Naive thymus-derived CD4-positive, alpha-beta T cell (primary cell): ENCODE measurements at regions not wholly inside any gene's neighbourhood (a gene's known extent, or its start where the extent isn't known, plus 50 kb on each side); places are given as distances from the start of the nearest gene placed in this dataset.

Source experiments
- ATAC-seq: fragments of 150-1000 bp; cut with Tn5 transposase; 2 replicates; pipeline ENCODE4 v1.10.0; 2021; ENCODE audit warnings: mild to moderate bottlenecking, moderate library complexity
- CTCF ChIA-PET: fragments of 350-600 bp; sonication (Branson Sonifier 250); formaldehyde crosslinking; loops from one replicate; lab custom pipeline; 2021; ENCODE audit warnings: antibody characterized with exemption; lab: Charles Lee
- POLR2A ChIA-PET: fragments of 350-600 bp; sonication (Branson Sonifier 250); formaldehyde crosslinking; loops from one replicate; lab custom pipeline; 2021; ENCODE audit warnings: antibody characterized with exemption, inconsistent platforms; lab: Charles Lee
- DNase-seq, 9 donors: peaks; one replicate each; pipeline versions ENCODE4 v3.0.0 to v3.0.0-alpha.2; 2020 to 2022; ENCODE audit warnings: mixed read lengths in 1 of 9
- H3K27ac ChIP-seq: one replicate; pipeline ENCODE4 v1.7.0; 2013; ENCODE audit warnings: mild to moderate bottlenecking, low read depth, low read length, moderate library complexity
- H3K27me3 ChIP-seq, 2 donors: one replicate each; pipeline ENCODE4 v1.7.0; 2013; ENCODE audit warnings: low read length in 2 of 2, mild to moderate bottlenecking in 2 of 2, moderate library complexity in 2 of 2; ENCODE audit not compliant: control insufficient read depth in 2 of 2, insufficient read depth in 2 of 2
- H3K36me3 ChIP-seq, 3 experiments: 1 replicate in 2 of 3; 2 replicates in 1 of 3; pipeline ENCODE4 v1.7.0; 2013; ENCODE audit warnings: low read length in 3 of 3, mild to moderate bottlenecking in 3 of 3, moderate library complexity in 1 of 3; ENCODE audit not compliant: insufficient read depth in 3 of 3, control insufficient read depth in 2 of 3
- H3K4me1 ChIP-seq, 2 donors: one replicate each; pipeline ENCODE4 v1.7.0; 2013; ENCODE audit warnings: low read length in 2 of 2, mild to moderate bottlenecking in 2 of 2, moderate library complexity in 1 of 2; ENCODE audit not compliant: control insufficient read depth in 2 of 2, insufficient read depth in 2 of 2
- H3K4me3 ChIP-seq: 2 replicates; pipeline ENCODE4 v1.7.0; 2013; ENCODE audit warnings: mild to moderate bottlenecking, low read length
- H3K9me3 ChIP-seq, 3 experiments: 1 replicate in 2 of 3; 2 replicates in 1 of 3; pipeline ENCODE4 v1.7.0; 2013; ENCODE audit warnings: low read length in 3 of 3; ENCODE audit not compliant: control insufficient read depth in 2 of 3
- H3K27ac Mint-ChIP-seq, 9 donors: one replicate each; pipeline ENCODE4 v1.8.0; 2020 to 2022; ENCODE audit warnings: mixed read lengths in 9 of 9, mild to moderate bottlenecking in 8 of 9, moderate library complexity in 5 of 9, inconsistent platforms in 2 of 9
- H3K27me3 Mint-ChIP-seq, 5 donors: one replicate each; pipeline ENCODE4 v1.8.0; 2021 to 2022; ENCODE audit warnings: mixed read lengths in 5 of 5, mild to moderate bottlenecking in 1 of 5
- H3K36me3 Mint-ChIP-seq, 5 donors: one replicate each; pipeline ENCODE4 v1.8.0; 2020 to 2022; ENCODE audit warnings: mixed read lengths in 5 of 5, mild to moderate bottlenecking in 3 of 5, inconsistent platforms in 1 of 5
- H3K4me1 Mint-ChIP-seq, 7 donors: one replicate each; pipeline ENCODE4 v1.8.0; 2020 to 2022; ENCODE audit warnings: mixed read lengths in 7 of 7, mild to moderate bottlenecking in 3 of 7, inconsistent platforms in 1 of 7
- H3K4me3 Mint-ChIP-seq, 10 donors: one replicate each; pipeline ENCODE4 v1.8.0; 2020 to 2022; ENCODE audit warnings: mild to moderate bottlenecking in 10 of 10, mixed read lengths in 10 of 10, moderate library complexity in 6 of 10, inconsistent platforms in 2 of 10
- H3K9me3 Mint-ChIP-seq, 11 donors: one replicate each; pipeline ENCODE4 v1.8.0; 2020 to 2022; ENCODE audit warnings: mixed read lengths in 11 of 11, mild to moderate bottlenecking in 4 of 11, inconsistent platforms in 1 of 11, moderate library complexity in 1 of 11
- intact Hi-C, 2 donors: fragments of 100-400 bp; cut with micrococcal nuclease; formaldehyde crosslinking; loops; one replicate each; pipeline ENCODE4 v1.15.1; 2023

GRCh38 chr11:121367844-121368225 is 75.3 kb downstream of the SC5D start:
- ATAC-seq (no peak), DNase-seq (no peak)
- Mint-ChIP-seq H3K4me1 (peaks cover 39 to 65% (median 50%) of the 10 kb centered on the region in 7 donors), H3K27me3 (no peaks in the 10 kb centered on the region), H3K9me3 (peaks cover 0 to 13% (median 0%) of the 10 kb centered on the region in 11 donors), H3K27ac (peak overlapping the region; percentile 76 to 98 (median 94)), H3K36me3 (peaks cover 0 to 33% (median 0%) of the 10 kb centered on the region in 5 donors), H3K4me3 (peak overlapping the region; percentile 68 to 94 (median 83))
- intact Hi-C loops, result loop anchor here (2.0 kb wide), 3 partner anchors 39 to 49 kb away; no protein-coding TSS in a partner anchor
- H3K27ac ChIP-seq, result peak overlapping the region; percentile 55
- peak overlapping the region; percentile 53 for H3K4me3 ChIP-seq
- ChIA-PET CTCF (interaction anchor here (0.6 to 2.7 kb wide), 8 partner anchors 12 to 85 kb away, joined by 3 to 7 read pairs (median 3); partner anchors contain the start of gene SORL1), POLR2A (interaction anchor here (0.9 to 3.4 kb wide), 17 partner anchors 8 to 141 kb away, joined by 3 to 51 read pairs (median 4); partner anchors contain the start of genes SC5D, SORL1 and SORL1-AS1)
- H3K4me1 ChIP-seq, result peaks cover 15 to 39% of the 10 kb centered on the region in 2 donors
- H3K9me3 ChIP-seq, result no peaks in the 10 kb centered on the region
- H3K27me3 ChIP-seq, result no peaks in the 10 kb centered on the region
- H3K36me3 ChIP-seq, result no peaks in the 10 kb centered on the region

DNA sequence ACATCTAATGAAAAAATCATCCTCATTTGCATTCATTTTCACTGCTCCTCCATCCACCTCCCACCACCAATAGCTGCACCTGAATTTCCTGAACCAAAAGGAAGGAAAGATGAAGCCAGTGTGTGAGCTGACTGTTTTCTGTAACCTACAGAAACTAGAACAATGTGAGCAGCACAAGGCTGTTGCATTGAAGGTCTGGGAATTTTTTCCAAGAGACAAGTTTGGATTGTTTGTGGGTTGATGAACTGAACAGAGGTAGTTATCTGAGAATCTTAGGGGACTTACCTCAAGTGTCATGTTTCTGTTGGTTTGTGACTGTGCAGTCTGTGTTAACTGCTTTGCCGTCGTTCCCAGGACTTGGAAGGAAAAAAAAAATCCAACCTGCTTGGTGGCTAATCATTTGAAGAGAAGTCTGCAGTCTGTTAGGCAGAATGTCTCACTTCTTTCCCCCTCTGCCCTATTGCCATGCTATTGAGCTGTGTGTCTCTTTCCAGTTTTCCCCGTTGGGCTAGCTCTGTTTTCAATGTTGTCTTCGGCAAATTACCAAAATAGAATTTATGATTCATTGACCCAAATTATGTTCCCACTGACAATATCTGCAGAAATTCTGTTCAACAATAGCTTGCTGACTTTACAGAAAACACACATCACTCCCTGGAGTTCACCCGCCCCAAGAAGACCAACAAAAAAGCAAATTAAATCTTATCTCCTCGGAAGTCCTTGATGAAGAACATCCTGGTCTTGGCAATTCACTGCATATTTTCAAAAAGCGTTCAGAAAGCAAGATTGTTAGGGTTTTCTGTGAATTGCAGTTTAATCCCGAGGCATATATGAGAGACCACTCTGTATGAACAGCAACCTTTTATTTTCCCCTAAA is 76.0 kb downstream of the SC5D start:
- no peaks in the 10 kb centered on the region for H3K36me3 ChIP-seq
- no peaks in the 10 kb centered on the region for H3K9me3 ChIP-seq
- ATAC-seq (no peak), DNase-seq (no peak)
- Mint-ChIP-seq H3K36me3 (peaks cover 0 to 37% (median 0%) of the 10 kb centered on the region in 5 donors), H3K27me3 (no peaks in the 10 kb centered on the region), H3K4me3 (peak overlapping the region; percentile 37 to 94 (median 78)), H3K4me1 (peaks cover 40 to 73% (median 58%) of the 10 kb centered on the region in 7 donors), H3K27ac (peak overlapping the region in 7 of 9 donors; percentile 31 to 94 (median 82)), H3K9me3 (peaks cover 0 to 13% (median 0%) of the 10 kb centered on the region in 11 donors)
- H3K4me3 ChIP-seq, result no peak overlapping the region
- peaks cover 15 to 47% of the 10 kb centered on the region in 2 donors for H3K4me1 ChIP-seq
- no peaks in the 10 kb centered on the region for H3K27me3 ChIP-seq
- H3K27ac ChIP-seq, result no peak overlapping the region
- POLR2A ChIA-PET, result interaction anchor here (0.6 to 3.4 kb wide), 15 partner anchors 7 to 96 kb away, joined by 3 to 51 read pairs (median 4); partner anchors contain the start of genes SC5D, SORL1 and SORL1-AS1
- intact Hi-C loops, result no loop called here
- CTCF ChIA-PET, result interaction anchor here (0.6 to 2.7 kb wide), 6 partner anchors 10 to 82 kb away, joined by 3 to 7 read pairs (median 4); no protein-coding TSS in a partner anchor

DNA sequence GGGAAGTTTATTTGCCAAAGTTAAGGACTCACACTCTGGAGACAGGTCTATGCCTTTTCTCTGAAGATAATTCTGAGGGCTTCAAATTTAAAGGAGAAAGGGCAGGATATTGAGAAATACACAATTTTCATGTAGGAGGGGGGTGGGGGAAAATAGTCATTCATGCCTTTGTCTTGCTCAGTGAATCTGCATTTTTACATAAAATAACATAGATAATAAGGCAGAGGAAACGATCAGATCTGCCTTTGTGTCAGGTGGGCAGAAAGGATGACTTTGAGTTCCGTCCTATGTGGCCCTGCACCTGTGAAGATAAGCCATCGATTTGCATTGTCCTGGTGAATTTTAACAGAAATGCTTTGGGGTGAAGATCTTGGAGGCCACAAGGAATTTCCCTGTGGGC is 76.8 kb downstream of the SC5D start:
- H3K9me3 Mint-ChIP-seq, result peaks cover 0 to 13% (median 0%) of the 10 kb centered on the region in 11 donors
- no peaks in the 10 kb centered on the region for H3K27me3 Mint-ChIP-seq
- DNase-seq (no peak), ATAC-seq (no peak)
- intact Hi-C loops, result no loop called here
- Histone ChIP-seq H3K4me3 (no peak overlapping the region), H3K9me3 (no peaks in the 10 kb centered on the region), H3K27me3 (no peaks in the 10 kb centered on the region), H3K36me3 (no peaks in the 10 kb centered on the region), H3K4me1 (peaks cover 15 to 54% of the 10 kb centered on the region in 2 donors), H3K27ac (no peak overlapping the region)
- H3K4me1 Mint-ChIP-seq, result peaks cover 43 to 80% (median 66%) of the 10 kb centered on the region in 7 donors
- H3K4me3 Mint-ChIP-seq, result no peak overlapping the region
- H3K27ac Mint-ChIP-seq, result peak overlapping the region in 2 of 9 donors; percentile 94
- ChIA-PET POLR2A (interaction anchor here (0.6 to 3.4 kb wide), 8 partner anchors 9 to 83 kb away, joined by 3 to 26 read pairs (median 4); partner anchors contain the start of genes SORL1 and SORL1-AS1), CTCF (interaction anchor here (0.7 to 1.5 kb wide), 3 partner anchors 10 to 44 kb away, joined by 3 to 7 read pairs (median 3); no protein-coding TSS in a partner anchor)
- H3K36me3 Mint-ChIP-seq, result peaks cover 0 to 41% (median 0%) of the 10 kb centered on the region in 5 donors

DNA sequence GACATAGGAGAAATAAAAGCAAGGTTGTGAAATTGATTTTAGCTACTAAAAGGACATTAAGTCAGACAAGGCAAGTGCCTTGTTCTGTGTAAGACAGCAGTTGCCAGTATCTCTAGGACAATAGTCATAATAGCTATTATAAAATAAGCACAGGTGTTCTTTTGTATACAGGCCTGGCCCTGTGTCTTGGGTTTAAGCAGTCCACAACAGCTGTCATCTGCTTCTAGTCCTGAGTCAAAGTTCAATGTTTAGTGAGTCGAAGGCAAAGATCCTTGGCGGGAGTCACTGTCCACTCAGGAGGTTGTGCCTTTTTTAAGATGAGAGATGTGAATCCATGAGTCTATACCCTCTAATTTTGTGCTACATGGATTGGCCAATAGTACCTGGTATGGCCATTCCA is 79.5 kb downstream of the SC5D start:
- Mint-ChIP-seq H3K36me3 (peaks cover 0 to 34% (median 0%) of the 10 kb centered on the region in 5 donors), H3K27ac (peak overlapping the region in 4 of 9 donors; percentile 46 to 78 (median 48)), H3K27me3 (no peaks in the 10 kb centered on the region), H3K9me3 (peaks cover 0 to 10% (median 0%) of the 10 kb centered on the region in 11 donors), H3K4me1 (peaks cover 39 to 99% (median 82%) of the 10 kb centered on the region in 7 donors), H3K4me3 (peak overlapping the region in 4 of 10 donors; percentile 42 to 83 (median 56))
- H3K27ac ChIP-seq, result no peak overlapping the region
- peaks cover 13 to 62% of the 10 kb centered on the region in 2 donors for H3K4me1 ChIP-seq
- ChIA-PET POLR2A (no interaction called here), CTCF (no interaction called here)
- H3K4me3 ChIP-seq, result no peak overlapping the region
- H3K36me3 ChIP-seq, result no peaks in the 10 kb centered on the region
- ATAC-seq (no peak), DNase-seq (no peak)
- intact Hi-C loops, result loop anchor here in 1 of 2 donors (5.0 kb wide), 1 partner anchor 35 kb away; no protein-coding TSS in a partner anchor
- no peaks in the 10 kb centered on the region for H3K27me3 ChIP-seq
- no peaks in the 10 kb centered on the region for H3K9me3 ChIP-seq

- Mint-ChIP-seq H3K4me1 (peaks cover 35 to 99% (median 79%) of the 10 kb centered on the region in 7 donors), H3K9me3 (peaks cover 0 to 10% (median 0%) of the 10 kb centered on the region in 11 donors), H3K27ac (peak overlapping the region; percentile 72 to 92 (median 83)), H3K4me3 (peak overlapping the region; percentile 34 to 83 (median 68)), H3K27me3 (no peaks in the 10 kb centered on the region), H3K36me3 (peaks cover 0 to 30% (median 0%) of the 10 kb centered on the region in 5 donors)
- Histone ChIP-seq H3K36me3 (no peaks in the 10 kb centered on the region), H3K27me3 (no peaks in the 10 kb centered on the region), H3K9me3 (no peaks in the 10 kb centered on the region), H3K4me1 (peaks cover 7 to 59% of the 10 kb centered on the region in 2 donors), H3K4me3 (peak overlapping the region; percentile 1), H3K27ac (peak overlapping the region; percentile 4)
- intact Hi-C loops, result loop anchor here in 1 of 2 donors (5.0 kb wide), 1 partner anchor 36 kb away; no protein-coding TSS in a partner anchor
- DNase-seq, result peak in 5 of 9 donors; percentile 19 to 34 (median 23)
- ChIA-PET CTCF (no interaction called here), POLR2A (interaction anchor here (0.5 to 1.7 kb wide), 11 partner anchors 8 to 1699 kb away, joined by 3 to 6 read pairs (median 4); partner anchors contain the start of gene SORL1-AS1)
- peak; percentile 56 for ATAC-seq
These were observed 79.3 kb upstream of the SORL1 start for GRCh38 chr11:121372671-121373429.
